Neural cell (in vitro differentiated cells): ENCODE measurements at regions not wholly inside any gene's neighbourhood (a gene's known extent, or its start where the extent isn't known, plus 50 kb on each side); places are given as distances from the start of the nearest gene placed in this dataset.

Experiments
- H2AFZ ChIP-seq: fragments of 200-600, 300-800 bp; sonication (generic), shearing (Covaris generic); 2 replicates; pipeline ENCODE4 v1.6.0; 2014; ENCODE audit warnings: low read depth, mild to moderate bottlenecking, antibody characterized with exemption, low read length, moderate library complexity
- H3F3A ChIP-seq: fragments of 200-600 bp; shearing (Covaris generic); 2 replicates; pipeline ENCODE4 v1.6.1; 2016; ENCODE audit warnings: mild to moderate bottlenecking, moderate library complexity, mixed read lengths, antibody characterized with exemption, low read length; ENCODE audit not compliant: insufficient read depth, poor library complexity, severe bottlenecking
- H3K27ac ChIP-seq: fragments of 200-600, 300-800 bp; sonication (generic), shearing (Covaris generic); 2 replicates; pipeline ENCODE4 v1.5.1; 2014; ENCODE audit warnings: mild to moderate bottlenecking, low read length, moderate library complexity
- H3K27me3 ChIP-seq: fragments of 300-800, 200-600 bp; sonication (generic), shearing (Covaris generic); 2 replicates; pipeline ENCODE4 v1.6.0; 2014; ENCODE audit warnings: mild to moderate bottlenecking, low read depth, low read length, moderate library complexity; ENCODE audit not compliant: insufficient read depth
- H3K36me3 ChIP-seq: fragments of 300-800, 200-600 bp; sonication (generic), shearing (Covaris generic); 2 replicates; pipeline ENCODE4 v1.5.1; 2014; ENCODE audit warnings: mild to moderate bottlenecking, antibody characterized with exemption, low read length, moderate library complexity; ENCODE audit not compliant: insufficient read depth
- H3K4me2 ChIP-seq: fragments of 300-800, 200-600 bp; sonication (generic), shearing (Covaris generic); 2 replicates; pipeline ENCODE4 v1.6.0; 2014; ENCODE audit warnings: mild to moderate bottlenecking, low read length
- H3K4me3 ChIP-seq: fragments of 300-800, 200-600 bp; sonication (generic), shearing (Covaris generic); 2 replicates; pipeline ENCODE4 v1.5.1; 2014; ENCODE audit warnings: mild to moderate bottlenecking, low read length, moderate library complexity
- H3K79me2 ChIP-seq: fragments of 200-600 bp; shearing (Covaris generic); replicated peaks from 2 replicates; pipeline ENCODE4 v1.6.0; 2014; ENCODE audit warnings: mild to moderate bottlenecking, low read length, moderate library complexity; ENCODE audit not compliant: insufficient read depth
- H3K9ac ChIP-seq: fragments of 300-800, 200-600 bp; sonication (generic), shearing (Covaris generic); 2 replicates; pipeline ENCODE4 v1.6.1; 2016; ENCODE audit warnings: mild to moderate bottlenecking, low read length, mixed read lengths
- H3K9me2 ChIP-seq: fragments of 200-600 bp; shearing (Covaris generic); 2 replicates; pipeline ENCODE4 v1.6.1; 2016; ENCODE audit warnings: mild to moderate bottlenecking, low read length, mixed read lengths; ENCODE audit not compliant: insufficient read depth
- H3K9me3 ChIP-seq: fragments of 200-600, 300-800 bp; sonication (generic), shearing (Covaris generic); 2 replicates; pipeline ENCODE4 v1.6.1; 2016; ENCODE audit warnings: mild to moderate bottlenecking, mixed run types, low read length, moderate library complexity, mixed read lengths
- H4K20me1 ChIP-seq: fragments of 200-600 bp; shearing (Covaris generic); 2 replicates; pipeline ENCODE4 v1.6.1; 2016; ENCODE audit warnings: mild to moderate bottlenecking, mixed run types; ENCODE audit not compliant: insufficient read depth
- CTCF ChIP-seq: fragments of 450-650 bp; IDR thresholded peaks from 2 replicates; pipeline ENCODE4 v1.5.1; 2014; ENCODE audit warnings: antibody characterized with exemption, mild to moderate bottlenecking, moderate library complexity; ENCODE audit not compliant: poor library complexity, severe bottlenecking
- EP300 ChIP-seq: fragments of 450-650 bp; conservative IDR thresholded peaks from 2 replicates; pipeline ENCODE4 v1.6.1; 2014; ENCODE audit warnings: antibody characterized with exemption, mild to moderate bottlenecking, moderate library complexity; ENCODE audit not compliant: poor library complexity, severe bottlenecking
- EZH2 ChIP-seq: fragments of 200-600, 300-800 bp; shearing (Covaris generic), sonication (generic); IDR thresholded peaks from 2 replicates; pipeline ENCODE4 v1.6.1; 2014; ENCODE audit warnings: antibody characterized with exemption, low read length, borderline replicate concordance, mild to moderate bottlenecking; ENCODE audit not compliant: insufficient read depth, poor library complexity, severe bottlenecking
- MXI1 ChIP-seq: fragments of 450-650 bp; conservative IDR thresholded peaks from 2 replicates; pipeline ENCODE4 v1.6.1; 2014; ENCODE audit warnings: antibody characterized with exemption, mild to moderate bottlenecking; ENCODE audit not compliant: poor library complexity, severe bottlenecking
- POLR2AphosphoS5 ChIP-seq: IDR thresholded peaks from 2 replicates; pipeline ENCODE4 v1.6.1; 2012
- RAD21 ChIP-seq: fragments of 450-650 bp; conservative IDR thresholded peaks from 2 replicates; pipeline ENCODE4 v1.6.1; 2014; ENCODE audit warnings: antibody characterized with exemption, mild to moderate bottlenecking, moderate library complexity
- REST ChIP-seq: IDR thresholded peaks from 2 replicates; pipeline ENCODE4 v1.6.1; 2012; ENCODE audit warnings: borderline replicate concordance
- SMC3 ChIP-seq: fragments of 450-650 bp; conservative IDR thresholded peaks from 2 replicates; pipeline ENCODE4 v1.6.1; 2014; ENCODE audit warnings: antibody characterized with exemption, mild to moderate bottlenecking, moderate library complexity; ENCODE audit not compliant: poor library complexity
- TAF1 ChIP-seq: IDR thresholded peaks from 2 replicates; pipeline ENCODE4 v1.6.1; 2012; ENCODE audit warnings: low read depth

- no peak for TF ChIP-seq POLR2AphosphoS5
- no peak for TF ChIP-seq EZH2
- no peak for TF ChIP-seq REST
- no peak for TF ChIP-seq EP300
- TF ChIP-seq TAF1, result no peak
- no peak for TF ChIP-seq RAD21
- TF ChIP-seq MXI1, result no peak
- no peak for TF ChIP-seq SMC3
- TF ChIP-seq CTCF, result no peak
- Histone ChIP-seq H3K9ac (no peak overlapping the region), H3K27me3 (no peaks in the 10 kb centered on the region), H3K9me2 (no peaks in the 10 kb centered on the region), H3K27ac (no peak overlapping the region), H3K4me3 (no peak overlapping the region), H3F3A (no peaks in the 10 kb centered on the region), H2AFZ (no peak overlapping the region), H3K79me2 (no peaks in the 10 kb centered on the region), H4K20me1 (no peaks in the 10 kb centered on the region), H3K4me2 (no peak overlapping the region), H3K36me3 (no peaks in the 10 kb centered on the region), H3K9me3 (no peaks in the 10 kb centered on the region)
Measured at GRCh38 chr18:51448949-51449348, 251.5 kb upstream of the MEX3C start.

- no peaks in the 10 kb centered on the region for H3F3A ChIP-seq
- no peaks in the 10 kb centered on the region for H3K9me3 ChIP-seq
- no peaks in the 10 kb centered on the region for H3K27me3 ChIP-seq
- no peak overlapping the region for H3K27ac ChIP-seq
- H3K36me3 ChIP-seq, result no peaks in the 10 kb centered on the region
- H2AFZ ChIP-seq, result no peak overlapping the region
- no peak overlapping the region for H3K4me2 ChIP-seq
- no peaks in the 10 kb centered on the region for H4K20me1 ChIP-seq
- H3K9me2 ChIP-seq, result no peaks in the 10 kb centered on the region
- TF ChIP-seq EP300 (no peak), TAF1 (no peak), POLR2AphosphoS5 (no peak), MXI1 (no peak), EZH2 (no peak), SMC3 (no peak), REST (no peak), CTCF (no peak), RAD21 (no peak)
- H3K9ac ChIP-seq, result no peak overlapping the region
- no peak overlapping the region for H3K4me3 ChIP-seq
- no peaks in the 10 kb centered on the region for H3K79me2 ChIP-seq
Measured at GRCh38 chr18:51453594-51453993, 256.1 kb upstream of the MEX3C start.
